H9 (cell line): ENCODE measurements at regions not wholly inside any gene's neighbourhood (a gene's known extent, or its start where the extent isn't known, plus 50 kb on each side); places are given as distances from the start of the nearest gene placed in this dataset.

Experiments used
- DNase-seq: peaks from one replicate; pipeline ENCODE4 v3.0.0-alpha.2; 2017
- H2AFZ ChIP-seq: one replicate; pipeline ENCODE4 v1.6.1; 2013; ENCODE audit warnings: mild to moderate bottlenecking, low read length, control low read depth, moderate library complexity
- H2AK5ac ChIP-seq: 2 replicates; pipeline ENCODE4 v1.6.1; 2013; ENCODE audit warnings: low read length, control low read depth, mixed read lengths; ENCODE audit not compliant: insufficient read length
- H2BK120ac ChIP-seq: one replicate; pipeline ENCODE4 v1.6.1; 2013; ENCODE audit warnings: low read depth, mild to moderate bottlenecking, low read length, control low read depth, inconsistent platforms; ENCODE audit not compliant: poor library complexity, severe bottlenecking
- H2BK12ac ChIP-seq: 2 replicates; pipeline ENCODE4 v1.6.1; 2013; ENCODE audit warnings: low read length, control low read depth, mixed read lengths, low read depth; ENCODE audit not compliant: insufficient read length
- H2BK15ac ChIP-seq: 2 replicates; pipeline ENCODE4 v1.6.1; 2013; ENCODE audit warnings: low read depth, low read length, control low read depth
- H2BK20ac ChIP-seq: one replicate; pipeline ENCODE4 v1.6.1; 2013; ENCODE audit warnings: low read depth, mild to moderate bottlenecking, low read length, control low read depth, inconsistent platforms; ENCODE audit not compliant: poor library complexity, severe bottlenecking
- H2BK5ac ChIP-seq: 2 replicates; pipeline ENCODE4 v1.6.1; 2013; ENCODE audit warnings: low read length, control low read depth, mixed read lengths; ENCODE audit not compliant: insufficient read length
- H3K14ac ChIP-seq: 2 replicates; pipeline ENCODE4 v1.6.1; 2013; ENCODE audit warnings: low read length, control low read depth; ENCODE audit not compliant: insufficient read depth
- H3K18ac ChIP-seq: 2 replicates; pipeline ENCODE4 v1.6.1; 2013; ENCODE audit warnings: low read depth, mild to moderate bottlenecking, mixed read lengths, low read length, control low read depth; ENCODE audit not compliant: insufficient read length
- H3K23ac ChIP-seq: 2 replicates; pipeline ENCODE4 v1.6.1; 2013; ENCODE audit warnings: low read length, control low read depth, mixed read lengths, low read depth; ENCODE audit not compliant: insufficient read length
- H3K23me2 ChIP-seq: 2 replicates; pipeline ENCODE4 v1.6.1; 2013; ENCODE audit warnings: low read depth, mild to moderate bottlenecking, mixed read lengths, low read length, control low read depth; ENCODE audit not compliant: insufficient read length, poor library complexity, severe bottlenecking
- H3K27ac ChIP-seq: 2 replicates; pipeline ENCODE4 v1.5.1; 2013; ENCODE audit warnings: low read length, control low read depth, mixed read lengths, low read depth; ENCODE audit not compliant: insufficient read length
- H3K27me3 ChIP-seq: 2 replicates; pipeline ENCODE4 v1.6.1; 2013; ENCODE audit warnings: low read length, control low read depth, inconsistent platforms; ENCODE audit not compliant: insufficient read depth
- H3K4ac ChIP-seq: 2 replicates; pipeline ENCODE4 v1.6.1; 2013; ENCODE audit warnings: low read depth, mild to moderate bottlenecking, control low read depth, inconsistent platforms, low read length, moderate library complexity
- H3K4me1 ChIP-seq: 2 replicates; pipeline ENCODE4 v1.6.1; 2013; ENCODE audit warnings: low read length, control low read depth, inconsistent platforms; ENCODE audit not compliant: insufficient read depth
- H3K4me2 ChIP-seq: 2 replicates; pipeline ENCODE4 v1.6.1; 2013; ENCODE audit warnings: low read length, control low read depth, mixed read lengths; ENCODE audit not compliant: insufficient read length, insufficient read depth
- H3K56ac ChIP-seq: 2 replicates; pipeline ENCODE4 v1.6.1; 2013; ENCODE audit warnings: low read depth, mild to moderate bottlenecking, mixed read lengths, low read length, control low read depth; ENCODE audit not compliant: insufficient read length
- H3K79me1 ChIP-seq: 2 replicates; pipeline ENCODE4 v1.6.1; 2013; ENCODE audit warnings: low read depth, mild to moderate bottlenecking, moderate library complexity, low read length, control low read depth, inconsistent platforms; ENCODE audit not compliant: insufficient read depth, poor library complexity, severe bottlenecking
- H3K79me2 ChIP-seq: 2 replicates; pipeline ENCODE4 v1.6.1; 2013; ENCODE audit warnings: low read length, control low read depth, inconsistent platforms; ENCODE audit not compliant: insufficient read depth
- H3K9ac ChIP-seq: 2 replicates; pipeline ENCODE4 v1.6.1; 2013; ENCODE audit warnings: low read length, control low read depth, mixed read lengths; ENCODE audit not compliant: insufficient read length; ENCODE audit errors: extremely low read depth
- H3K9me3 ChIP-seq: one replicate; pipeline ENCODE4 v1.6.1; 2013; ENCODE audit warnings: low read depth, low read length, inconsistent platforms; ENCODE audit not compliant: control insufficient read depth
- H3T11ph ChIP-seq: one replicate; pipeline ENCODE4 v1.6.1; 2013; ENCODE audit warnings: mild to moderate bottlenecking, low read length, control low read depth, inconsistent platforms
- H4K20me1 ChIP-seq: one replicate; pipeline ENCODE4 v1.6.1; 2013; ENCODE audit not compliant: control insufficient read depth, insufficient read length, insufficient read depth
- H4K5ac ChIP-seq: 2 replicates; pipeline ENCODE4 v1.6.1; 2013; ENCODE audit warnings: low read depth, mild to moderate bottlenecking, mixed read lengths, low read length, control low read depth; ENCODE audit not compliant: insufficient read length
- H4K8ac ChIP-seq: replicated peaks from 2 replicates; pipeline ENCODE4 v1.6.1; 2013; ENCODE audit warnings: low read length, control low read depth, mixed read lengths, low read depth; ENCODE audit not compliant: insufficient read length
- H4K91ac ChIP-seq: 2 replicates; pipeline ENCODE4 v1.6.1; 2013; ENCODE audit warnings: low read depth, mild to moderate bottlenecking, moderate library complexity, mixed read lengths, low read length, control low read depth; ENCODE audit not compliant: insufficient read length
- H3K27ac Mint-ChIP-seq, 3 experiments: 2 replicates in 2 of 3; 3 replicates in 1 of 3; pipeline ENCODE4 v1.8.0; 2020 to 2021; ENCODE audit warnings: mixed read lengths in 3 of 3, mild to moderate bottlenecking in 1 of 3, moderate library complexity in 1 of 3
- H3K27me3 Mint-ChIP-seq: 2 replicates; pipeline ENCODE4 v1.8.0; 2021; ENCODE audit warnings: low read depth, mild to moderate bottlenecking, moderate library complexity, mixed read lengths
- H3K36me3 Mint-ChIP-seq, 3 experiments: 2 replicates in 2 of 3; 3 replicates in 1 of 3; pipeline ENCODE4 v1.8.0; 2020 to 2021; ENCODE audit warnings: low read depth in 3 of 3, mixed read lengths in 3 of 3; ENCODE audit not compliant: insufficient read depth in 1 of 3
- H3K4me1 Mint-ChIP-seq, 2 experiments: 2 replicates each; pipeline ENCODE4 v1.8.0; 2020; ENCODE audit warnings: mixed read lengths in 2 of 2
- H3K4me3 Mint-ChIP-seq, 2 experiments: 2 replicates in 1 of 2; 3 replicates in 1 of 2; pipeline ENCODE4 v1.8.0; 2020 to 2021; ENCODE audit warnings: mild to moderate bottlenecking in 2 of 2, mixed read lengths in 2 of 2, moderate library complexity in 1 of 2
- H3K9me3 Mint-ChIP-seq, 2 experiments: 2 replicates in 1 of 2; 3 replicates in 1 of 2; pipeline ENCODE4 v1.8.0; 2020; ENCODE audit warnings: mild to moderate bottlenecking in 2 of 2, mixed read lengths in 2 of 2, moderate library complexity in 1 of 2
- WGBS: extraction: QIAGEN DNeasy Blood & Tissue Kit; methylation state at CpG from one replicate; pipeline ENCODE4 v1.1.7; 2013; ENCODE audit warnings: missing lambda C conversion rate, low lambda C conversion rate, mixed read lengths; ENCODE audit not compliant: insufficient read length; ENCODE audit errors: extremely low coverage; 5-methylcytosine and 5-hydroxymethylcytosine counted together
- TF ChIP-seq, protein P1 (sequence below): fragments of 200-600 bp; sonication (generic); conservative IDR thresholded peaks from 3 replicates; pipeline ENCODE4 v1.8.0; 2021; ENCODE audit warnings: antibody characterized with exemption, mild to moderate bottlenecking

DNA sequence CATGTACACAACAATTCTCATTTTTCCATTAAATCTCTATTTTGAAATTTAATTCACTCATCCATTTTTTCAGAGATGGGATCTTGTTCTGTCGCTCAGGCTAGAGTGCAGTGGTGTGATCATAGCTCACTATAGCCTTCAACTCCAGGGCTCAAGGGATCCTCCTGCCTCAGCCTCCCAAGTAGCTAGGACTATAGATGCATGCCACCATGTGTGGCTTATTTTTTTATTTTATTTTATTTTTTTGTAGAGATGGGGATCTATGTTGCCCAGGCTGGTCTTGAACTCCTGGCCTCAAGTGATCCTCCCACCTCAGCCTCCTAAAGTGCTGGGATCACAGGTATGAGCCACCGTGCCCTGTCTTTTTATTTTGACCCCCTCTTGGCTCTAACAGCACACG lies 203.8 kb upstream of the KLF14 start:
- Histone ChIP-seq H3K56ac (no peak overlapping the region), H3K79me1 (no peaks in the 10 kb centered on the region), H3T11ph (no peak overlapping the region), H3K14ac (no peak overlapping the region), H4K20me1 (no peaks in the 10 kb centered on the region), H3K9ac (no peak overlapping the region), H2BK5ac (no peak overlapping the region), H3K27me3 (no peaks in the 10 kb centered on the region), H3K79me2 (no peaks in the 10 kb centered on the region), H3K4me1 (peaks cover 2% of the 10 kb centered on the region; the same call in 1 of the 2 replicates), H3K23ac (no peak overlapping the region), H2BK12ac (no peak overlapping the region), H3K18ac (no peak overlapping the region), H3K27ac (no peak overlapping the region), H4K5ac (no peak overlapping the region), H4K8ac (no peak overlapping the region), H2BK120ac (no peak overlapping the region), H2BK15ac (no peak overlapping the region), H2BK20ac (no peak overlapping the region), H3K4me2 (no peak overlapping the region), H2AK5ac (no peak overlapping the region), H3K4ac (no peak overlapping the region), H3K23me2 (no peaks in the 10 kb centered on the region), H4K91ac (no peak overlapping the region), H3K9me3 (no peaks in the 10 kb centered on the region), H2AFZ (no peak overlapping the region)
- no peak overlapping the region for H3K27ac Mint-ChIP-seq
- TF ChIP-seq, protein P1, sequence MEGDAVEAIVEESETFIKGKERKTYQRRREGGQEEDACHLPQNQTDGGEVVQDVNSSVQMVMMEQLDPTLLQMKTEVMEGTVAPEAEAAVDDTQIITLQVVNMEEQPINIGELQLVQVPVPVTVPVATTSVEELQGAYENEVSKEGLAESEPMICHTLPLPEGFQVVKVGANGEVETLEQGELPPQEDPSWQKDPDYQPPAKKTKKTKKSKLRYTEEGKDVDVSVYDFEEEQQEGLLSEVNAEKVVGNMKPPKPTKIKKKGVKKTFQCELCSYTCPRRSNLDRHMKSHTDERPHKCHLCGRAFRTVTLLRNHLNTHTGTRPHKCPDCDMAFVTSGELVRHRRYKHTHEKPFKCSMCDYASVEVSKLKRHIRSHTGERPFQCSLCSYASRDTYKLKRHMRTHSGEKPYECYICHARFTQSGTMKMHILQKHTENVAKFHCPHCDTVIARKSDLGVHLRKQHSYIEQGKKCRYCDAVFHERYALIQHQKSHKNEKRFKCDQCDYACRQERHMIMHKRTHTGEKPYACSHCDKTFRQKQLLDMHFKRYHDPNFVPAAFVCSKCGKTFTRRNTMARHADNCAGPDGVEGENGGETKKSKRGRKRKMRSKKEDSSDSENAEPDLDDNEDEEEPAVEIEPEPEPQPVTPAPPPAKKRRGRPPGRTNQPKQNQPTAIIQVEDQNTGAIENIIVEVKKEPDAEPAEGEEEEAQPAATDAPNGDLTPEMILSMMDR = no peak
- DNase-seq = no peak
- no peaks in the 10 kb centered on the region for H3K9me3 Mint-ChIP-seq
- H3K36me3 Mint-ChIP-seq = no peaks in the 10 kb centered on the region; a peak in 1 of 7 replicates
- no peaks in the 10 kb centered on the region for H3K27me3 Mint-ChIP-seq
- H3K4me1 Mint-ChIP-seq = peaks cover 23 to 29% of the 10 kb centered on the region in 2 experiments
- no peak overlapping the region for H3K4me3 Mint-ChIP-seq
- no CpG with 5 or more reads among the region's 3 CpGs for WGBS
